Lower lobe of right lung (tissue), 2 donors: ENCODE measurements at regions not wholly inside any gene's neighbourhood (a gene's known extent, or its start where the extent isn't known, plus 50 kb on each side); places are given as distances from the start of the nearest gene placed in this dataset.

Experiments used
- ATAC-seq, 2 donors: fragments of 200-7000 bp; cut with Tn5 transposase; one replicate each; pipeline ENCODE4 v1.9.1; 2020 to 2022; ENCODE audit warnings: mild to moderate bottlenecking in 2 of 2, moderate library complexity in 2 of 2
- DNase-seq: peaks from one replicate; pipeline ENCODE4 v3.0.0-alpha.2; 2020
- H3K27ac ChIP-seq: fragments of 200-600 bp; one replicate; pipeline ENCODE4 v1.8.0; 2022
- H3K27me3 ChIP-seq: fragments of 200-600 bp; one replicate; pipeline ENCODE4 v1.8.0; 2022; ENCODE audit warnings: low read depth
- H3K36me3 ChIP-seq: fragments of 200-600 bp; one replicate; pipeline ENCODE4 v1.8.0; 2022; ENCODE audit warnings: mild to moderate bottlenecking
- H3K4me1 ChIP-seq: fragments of 200-600 bp; one replicate; pipeline ENCODE4 v1.8.0; 2022
- H3K4me3 ChIP-seq: fragments of 200-600 bp; one replicate; pipeline ENCODE4 v1.8.0; 2022; ENCODE audit warnings: mild to moderate bottlenecking
- H3K9me3 ChIP-seq: fragments of 200-600 bp; one replicate; pipeline ENCODE4 v1.8.0; 2022
- intact Hi-C: fragments of 100-400 bp; cut with DNase I; formaldehyde crosslinking; loops from one replicate; pipeline ENCODE4 v1.11.0; 2022
- TF ChIP-seq, protein P1 (sequence below): fragments of 200-600 bp; IDR thresholded peaks from one replicate; pipeline ENCODE4 v1.8.0; 2022; ENCODE audit warnings: antibody characterized with exemption, mild to moderate bottlenecking
- donor health status: DM: no; HTN: yes; CAD: no; lungs with severe emphysema.

DNA sequence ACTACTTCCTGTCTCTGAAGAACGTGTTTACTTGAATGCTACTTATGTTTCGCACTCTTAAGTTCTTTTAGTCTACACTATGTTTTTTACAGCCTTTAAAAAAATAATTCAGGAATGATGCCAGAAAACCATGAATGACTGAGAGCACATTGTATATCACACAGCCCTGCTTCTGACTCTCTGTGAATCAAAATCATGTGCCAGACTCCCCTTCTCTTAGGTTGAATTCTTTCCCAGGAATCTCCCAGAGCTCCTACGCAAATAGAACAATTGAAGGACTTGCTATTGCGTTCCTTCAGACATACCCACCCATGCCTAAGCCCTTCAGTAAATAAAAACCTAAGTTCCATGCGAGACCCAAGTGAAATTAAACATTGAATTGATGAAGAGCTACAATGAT, 782.0 kb upstream of the ALCAM start:
- peak in 1 of 2 donors; percentile 76 for ATAC-seq
- Histone ChIP-seq H3K9me3 (no peaks in the 10 kb centered on the region), H3K36me3 (no peaks in the 10 kb centered on the region)

DNA sequence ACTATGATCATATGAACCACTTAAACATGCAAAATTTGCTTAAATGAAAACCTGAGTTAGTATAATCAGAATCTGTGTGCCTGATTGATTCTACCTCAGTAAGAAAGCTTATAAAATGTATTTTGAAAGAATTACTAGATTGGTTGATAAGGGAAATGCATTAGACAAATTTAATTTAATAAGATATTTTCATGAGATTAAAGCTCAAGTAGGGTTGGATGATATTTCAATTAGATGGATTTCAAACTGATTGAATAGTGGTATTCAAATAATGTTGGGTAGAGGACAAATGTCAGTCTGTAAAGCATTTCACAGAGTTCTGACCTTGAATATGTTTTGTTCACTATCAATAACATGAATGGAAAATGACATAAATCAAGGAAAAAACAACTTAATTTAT, 780.4 kb upstream of the ALCAM start:
- no peak for ATAC-seq
- intact Hi-C loops, result no loop called here
- TF ChIP-seq, protein P1, sequence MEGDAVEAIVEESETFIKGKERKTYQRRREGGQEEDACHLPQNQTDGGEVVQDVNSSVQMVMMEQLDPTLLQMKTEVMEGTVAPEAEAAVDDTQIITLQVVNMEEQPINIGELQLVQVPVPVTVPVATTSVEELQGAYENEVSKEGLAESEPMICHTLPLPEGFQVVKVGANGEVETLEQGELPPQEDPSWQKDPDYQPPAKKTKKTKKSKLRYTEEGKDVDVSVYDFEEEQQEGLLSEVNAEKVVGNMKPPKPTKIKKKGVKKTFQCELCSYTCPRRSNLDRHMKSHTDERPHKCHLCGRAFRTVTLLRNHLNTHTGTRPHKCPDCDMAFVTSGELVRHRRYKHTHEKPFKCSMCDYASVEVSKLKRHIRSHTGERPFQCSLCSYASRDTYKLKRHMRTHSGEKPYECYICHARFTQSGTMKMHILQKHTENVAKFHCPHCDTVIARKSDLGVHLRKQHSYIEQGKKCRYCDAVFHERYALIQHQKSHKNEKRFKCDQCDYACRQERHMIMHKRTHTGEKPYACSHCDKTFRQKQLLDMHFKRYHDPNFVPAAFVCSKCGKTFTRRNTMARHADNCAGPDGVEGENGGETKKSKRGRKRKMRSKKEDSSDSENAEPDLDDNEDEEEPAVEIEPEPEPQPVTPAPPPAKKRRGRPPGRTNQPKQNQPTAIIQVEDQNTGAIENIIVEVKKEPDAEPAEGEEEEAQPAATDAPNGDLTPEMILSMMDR, result no peak
- Histone ChIP-seq H3K9me3 (no peaks in the 10 kb centered on the region), H3K27ac (no peak overlapping the region), H3K4me1 (no peaks in the 10 kb centered on the region), H3K4me3 (no peak overlapping the region), H3K27me3 (no peaks in the 10 kb centered on the region), H3K36me3 (no peaks in the 10 kb centered on the region)
- DNase-seq, result no peak

More for the DNA sequence above, 782.0 kb upstream of the ALCAM start:
- Histone ChIP-seq H3K27ac (no peak overlapping the region), H3K4me1 (no peaks in the 10 kb centered on the region), H3K27me3 (no peaks in the 10 kb centered on the region), H3K4me3 (no peak overlapping the region)
- TF ChIP-seq, protein P1, result no peak
- no peak for DNase-seq
- intact Hi-C loops, result no loop called here

DNA sequence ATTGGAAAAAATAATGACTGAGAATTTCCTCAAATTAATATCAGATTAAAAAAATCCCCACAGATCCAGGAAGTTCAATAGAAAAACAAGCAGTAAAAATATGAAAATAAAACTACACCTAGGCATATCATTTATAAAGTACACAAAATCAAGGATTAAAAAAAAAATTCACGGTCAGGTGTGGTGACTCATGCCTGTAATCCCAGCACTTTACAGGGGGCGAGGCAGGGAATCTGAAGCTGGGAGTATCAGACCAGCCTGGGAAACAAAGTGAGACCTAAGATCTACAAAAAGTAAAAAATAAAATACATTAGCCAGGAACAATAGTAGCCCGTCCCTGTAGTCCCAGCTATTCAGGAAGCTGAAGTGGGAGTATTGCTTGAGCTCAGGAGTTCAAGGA, 778.3 kb upstream of the ALCAM start:
- TF ChIP-seq, protein P1, result no peak
- intact Hi-C loops, result no loop called here
- no peaks in the 10 kb centered on the region for H3K9me3 ChIP-seq
- H3K27ac ChIP-seq, result no peak overlapping the region
- no peak overlapping the region for H3K4me3 ChIP-seq
- no peak for DNase-seq
- no peaks in the 10 kb centered on the region for H3K4me1 ChIP-seq
- H3K27me3 ChIP-seq, result no peaks in the 10 kb centered on the region
- no peaks in the 10 kb centered on the region for H3K36me3 ChIP-seq
- ATAC-seq, result no peak

DNA sequence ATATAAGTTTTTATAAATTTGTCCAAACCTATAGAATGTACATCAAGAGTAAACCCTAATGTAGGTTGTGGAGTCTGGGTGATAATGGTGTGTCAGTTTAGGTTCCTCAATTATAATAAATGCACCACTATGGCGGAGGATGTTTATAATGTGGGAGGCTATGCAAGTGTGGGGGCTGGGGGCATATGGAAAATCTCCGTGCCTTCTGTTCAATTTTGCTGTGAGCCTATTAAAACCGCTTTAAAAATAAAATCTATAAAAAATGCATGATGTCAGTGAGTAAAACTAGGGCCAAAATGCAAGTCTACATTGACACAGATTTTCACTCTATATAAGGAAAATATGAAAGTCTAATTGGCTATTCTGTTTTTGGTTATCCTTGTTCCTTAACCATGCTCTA, 774.9 kb upstream of the ALCAM start:
- intact Hi-C loops, result no loop called here
- DNase-seq (no peak), ATAC-seq (no peak)
- Histone ChIP-seq H3K4me1 (no peaks in the 10 kb centered on the region), H3K4me3 (no peak overlapping the region), H3K27me3 (no peaks in the 10 kb centered on the region), H3K9me3 (no peaks in the 10 kb centered on the region), H3K36me3 (no peaks in the 10 kb centered on the region), H3K27ac (no peak overlapping the region)
- TF ChIP-seq, protein P1, result no peak

DNA sequence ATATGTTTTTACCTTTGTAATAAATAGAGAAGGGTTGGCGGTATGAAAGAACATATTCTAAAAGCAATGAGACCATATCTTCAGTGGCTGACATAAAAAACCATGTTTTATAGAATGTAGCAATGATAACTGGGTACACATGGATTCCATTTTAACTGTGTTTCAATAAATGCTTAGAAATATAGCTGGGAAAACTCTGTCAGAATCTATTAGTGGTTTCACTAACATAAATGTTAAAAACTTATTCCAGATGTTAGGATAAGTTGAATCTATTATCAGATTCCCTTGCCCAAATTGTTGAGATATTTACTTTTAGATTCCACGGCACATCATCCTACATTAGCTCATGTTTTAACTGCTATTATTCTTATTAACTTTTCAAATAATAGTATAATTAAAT, 772.2 kb upstream of the ALCAM start:
- Histone ChIP-seq H3K4me3 (no peak overlapping the region), H3K27ac (no peak overlapping the region), H3K9me3 (no peaks in the 10 kb centered on the region), H3K27me3 (no peaks in the 10 kb centered on the region), H3K36me3 (no peaks in the 10 kb centered on the region), H3K4me1 (no peaks in the 10 kb centered on the region)
- intact Hi-C loops, result no loop called here
- ATAC-seq (no peak), DNase-seq (no peak)
- TF ChIP-seq, protein P1, result no peak

DNA sequence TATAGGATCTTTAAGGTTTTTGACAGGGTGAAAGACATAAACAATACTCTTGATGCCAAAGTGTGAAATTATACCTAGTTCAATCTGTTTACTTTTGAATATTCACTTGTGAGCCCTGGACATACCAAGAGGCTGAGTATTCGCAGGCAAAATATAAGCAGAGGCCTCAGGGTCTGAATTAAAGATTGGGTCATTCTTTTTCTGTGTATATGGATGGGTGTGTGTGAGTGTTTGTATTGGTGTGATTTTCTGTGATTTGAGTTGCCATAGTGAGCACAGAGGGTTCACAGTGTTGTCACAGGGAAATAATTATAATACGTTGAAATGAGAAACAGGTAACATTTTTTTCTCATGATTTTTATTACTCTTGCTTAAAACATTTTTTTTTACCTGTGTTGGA, 770.7 kb upstream of the ALCAM start:
- Histone ChIP-seq H3K27ac (no peak overlapping the region), H3K9me3 (no peaks in the 10 kb centered on the region), H3K4me1 (no peaks in the 10 kb centered on the region), H3K36me3 (no peaks in the 10 kb centered on the region), H3K27me3 (no peaks in the 10 kb centered on the region), H3K4me3 (no peak overlapping the region)
- ATAC-seq (peak in 1 of 2 donors; percentile 54), DNase-seq (no peak)
- TF ChIP-seq, protein P1, result no peak
- intact Hi-C loops, result no loop called here
